ENCODE measurements at regions not wholly inside any gene's neighbourhood (a gene's known extent, or its start where the extent isn't known, plus 50 kb on each side); places are given as distances from the start of the nearest gene placed in this dataset.
"Not testable (repeated sequence)": the region's sequence is repeated elsewhere in the genome, so short reads cannot be mapped to it uniquely, and the experiment has no call there.

GRCh38 chr1:105087506-105087905 is 1337.8 kb downstream of the AMY1C start:
- no peak for TF ChIP-seq CTCF (IDR thresholded peaks at IDR 0.05; ENCODE audit: low read depth, low read length)
- no peak for TF ChIP-seq POLR2A (IDR thresholded peaks at IDR 0.05; ENCODE audit: extremely low read depth, insufficient read length)
- DNase-seq (ENCODE audit: low read depth): no peak
- no peak overlapping the region for H3K4me3 ChIP-seq (ENCODE audit: low read depth, low read length)

GRCh38 chr1:105088166-105088565 is 1338.5 kb downstream of the AMY1C start:
- DNase-seq (ENCODE audit: low read depth): no peak
- no peak overlapping the region for H3K4me3 ChIP-seq (ENCODE audit: low read depth, low read length)
- TF ChIP-seq POLR2A (IDR thresholded peaks at IDR 0.05; ENCODE audit: extremely low read depth, insufficient read length) (no peak), MYC (IDR thresholded peaks at IDR 0.05; ENCODE audit: low read depth, low read length) (no peak), CTCF (IDR thresholded peaks at IDR 0.05; ENCODE audit: low read depth, low read length) (no peak), MAX (IDR thresholded peaks at IDR 0.05; ENCODE audit: low read depth, low read length) (no peak)

- not testable (repeated sequence) for DNase-seq (ENCODE audit: low read depth); H3K4me3 ChIP-seq (ENCODE audit: low read depth, low read length)
These were observed 1344.2 kb downstream of the AMY1C start for GRCh38 chr1:105093893-105094292.

GRCh38 chr1:105100102-105100501 is 1350.4 kb downstream of the AMY1C start:
- no peak overlapping the region for H3K4me3 ChIP-seq (ENCODE audit: low read depth, low read length)
- TF ChIP-seq CTCF (IDR thresholded peaks at IDR 0.05; ENCODE audit: low read depth, low read length): no peak
- no peak for TF ChIP-seq MYC (IDR thresholded peaks at IDR 0.05; ENCODE audit: low read depth, low read length)
- no peak for DNase-seq (ENCODE audit: low read depth)

- no peak for DNase-seq (ENCODE audit: low read depth)
- no peak overlapping the region for H3K4me3 ChIP-seq (ENCODE audit: low read depth, low read length)
- TF ChIP-seq MAX (IDR thresholded peaks at IDR 0.05; ENCODE audit: low read depth, low read length): no peak
- TF ChIP-seq MYC (IDR thresholded peaks at IDR 0.05; ENCODE audit: low read depth, low read length): no peak
- TF ChIP-seq POLR2A (IDR thresholded peaks at IDR 0.05; ENCODE audit: extremely low read depth, insufficient read length): no peak
- TF ChIP-seq CTCF (IDR thresholded peaks at IDR 0.05; ENCODE audit: low read depth, low read length): no peak
These were observed 1351.6 kb downstream of the AMY1C start for GRCh38 chr1:105101261-105101660.

- DNase-seq (ENCODE audit: low read depth): no peak
- no peak overlapping the region for H3K4me3 ChIP-seq (ENCODE audit: low read depth, low read length)
- TF ChIP-seq MYC (IDR thresholded peaks at IDR 0.05; ENCODE audit: low read depth, low read length): no peak
- no peak for TF ChIP-seq MAX (IDR thresholded peaks at IDR 0.05; ENCODE audit: low read depth, low read length)
- no peak for TF ChIP-seq POLR2A (IDR thresholded peaks at IDR 0.05; ENCODE audit: extremely low read depth, insufficient read length)
- TF ChIP-seq CTCF (IDR thresholded peaks at IDR 0.05; ENCODE audit: low read depth, low read length): no peak
These were observed 1352.7 kb downstream of the AMY1C start for GRCh38 chr1:105102371-105102770.

GRCh38 chr1:105122041-105122440 is 1372.3 kb downstream of the AMY1C start:
- H3K4me3 ChIP-seq (ENCODE audit: low read depth, low read length): no peak overlapping the region
- no peak for TF ChIP-seq POLR2A (IDR thresholded peaks at IDR 0.05; ENCODE audit: extremely low read depth, insufficient read length)
- no peak for TF ChIP-seq CTCF (IDR thresholded peaks at IDR 0.05; ENCODE audit: low read depth, low read length)
- TF ChIP-seq MAX (IDR thresholded peaks at IDR 0.05; ENCODE audit: low read depth, low read length): no peak
- no peak for DNase-seq (ENCODE audit: low read depth)
